ENCODE measurements at regions not wholly inside any gene's neighbourhood (a gene's known extent, or its start where the extent isn't known, plus 50 kb on each side); places are given as distances from the start of the nearest gene placed in this dataset.
A peak's percentile ranks its signal among the peaks of the same experiment; 100 is the strongest.

DNA sequence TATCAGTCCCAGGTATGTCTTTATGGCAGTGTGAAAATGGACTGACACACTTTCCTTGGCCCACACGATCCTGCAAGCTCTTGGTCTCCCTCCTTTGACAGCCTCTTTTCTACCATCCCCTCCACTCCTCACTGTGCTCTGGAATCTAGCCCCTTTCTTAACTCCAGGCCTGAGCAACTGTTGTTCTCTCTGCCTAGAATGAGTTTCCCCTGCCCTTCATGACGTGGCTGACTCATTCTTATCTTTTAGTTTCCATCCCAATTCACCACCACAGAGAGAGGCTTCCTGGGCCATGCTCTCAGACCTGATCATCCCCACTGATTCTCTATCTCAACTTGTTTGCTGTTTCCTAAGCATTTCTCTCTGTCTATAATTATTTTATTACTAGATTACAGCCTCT lies 157.4 kb upstream of the HMGA2 start (continued):
- 0 out of 2 replicates have a peak, but pooled peaks have one; percentile 60 for TF ChIP-seq ZNF175 (CRISPR knock-in tag; IDR thresholded peaks at IDR 0.05; ENCODE audit: low read depth)
- TF ChIP-seq, protein P1, sequence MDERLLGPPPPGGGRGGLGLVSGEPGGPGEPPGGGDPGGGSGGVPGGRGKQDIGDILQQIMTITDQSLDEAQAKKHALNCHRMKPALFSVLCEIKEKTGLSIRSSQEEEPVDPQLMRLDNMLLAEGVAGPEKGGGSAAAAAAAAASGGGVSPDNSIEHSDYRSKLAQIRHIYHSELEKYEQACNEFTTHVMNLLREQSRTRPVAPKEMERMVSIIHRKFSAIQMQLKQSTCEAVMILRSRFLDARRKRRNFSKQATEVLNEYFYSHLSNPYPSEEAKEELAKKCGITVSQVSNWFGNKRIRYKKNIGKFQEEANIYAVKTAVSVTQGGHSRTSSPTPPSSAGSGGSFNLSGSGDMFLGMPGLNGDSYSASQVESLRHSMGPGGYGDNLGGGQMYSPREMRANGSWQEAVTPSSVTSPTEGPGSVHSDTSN (CRISPR knock-in tag; IDR thresholded peaks at IDR 0.05; ENCODE audit: low read depth) = no peak
- TF ChIP-seq, protein P1 (tag; conservative IDR thresholded peaks at IDR 0.05; ENCODE audit: low read depth) = no peak
- no peak for TF ChIP-seq ZNF695 (CRISPR knock-in tag; IDR thresholded peaks at IDR 0.05)
- TF ChIP-seq, protein P2, sequence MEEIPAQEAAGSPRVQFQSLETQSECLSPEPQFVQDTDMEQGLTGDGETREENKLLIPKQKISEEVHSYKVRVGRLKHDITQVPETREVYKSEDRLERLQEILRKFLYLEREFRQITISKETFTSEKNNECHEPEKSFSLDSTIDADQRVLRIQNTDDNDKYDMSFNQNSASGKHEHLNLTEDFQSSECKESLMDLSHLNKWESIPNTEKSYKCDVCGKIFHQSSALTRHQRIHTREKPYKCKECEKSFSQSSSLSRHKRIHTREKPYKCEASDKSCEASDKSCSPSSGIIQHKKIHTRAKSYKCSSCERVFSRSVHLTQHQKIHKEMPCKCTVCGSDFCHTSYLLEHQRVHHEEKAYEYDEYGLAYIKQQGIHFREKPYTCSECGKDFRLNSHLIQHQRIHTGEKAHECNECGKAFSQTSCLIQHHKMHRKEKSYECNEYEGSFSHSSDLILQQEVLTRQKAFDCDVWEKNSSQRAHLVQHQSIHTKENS (CRISPR knock-in tag; IDR thresholded peaks at IDR 0.05) = no peak
- TF ChIP-seq EGR1 (conservative IDR thresholded peaks at IDR 0.05) = no peak
- no peak for TF ChIP-seq ESRRB (CRISPR knock-in tag; IDR thresholded peaks at IDR 0.05; ENCODE audit: borderline replicate concordance)
- TF ChIP-seq, protein P3, sequence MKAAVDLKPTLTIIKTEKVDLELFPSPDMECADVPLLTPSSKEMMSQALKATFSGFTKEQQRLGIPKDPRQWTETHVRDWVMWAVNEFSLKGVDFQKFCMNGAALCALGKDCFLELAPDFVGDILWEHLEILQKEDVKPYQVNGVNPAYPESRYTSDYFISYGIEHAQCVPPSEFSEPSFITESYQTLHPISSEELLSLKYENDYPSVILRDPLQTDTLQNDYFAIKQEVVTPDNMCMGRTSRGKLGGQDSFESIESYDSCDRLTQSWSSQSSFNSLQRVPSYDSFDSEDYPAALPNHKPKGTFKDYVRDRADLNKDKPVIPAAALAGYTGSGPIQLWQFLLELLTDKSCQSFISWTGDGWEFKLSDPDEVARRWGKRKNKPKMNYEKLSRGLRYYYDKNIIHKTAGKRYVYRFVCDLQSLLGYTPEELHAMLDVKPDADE (conservative IDR thresholded peaks at IDR 0.05; ENCODE audit: control insufficient read depth, low read depth, low read length) = no peak
- no peak for TF ChIP-seq ZNF263 (CRISPR knock-in tag; IDR thresholded peaks at IDR 0.05; ENCODE audit: borderline replicate concordance)
- no peak for TF ChIP-seq PHB2 (IDR thresholded peaks at IDR 0.05; ENCODE audit: low read depth)
- TF ChIP-seq SMARCA4 (IDR thresholded peaks at IDR 0.05) = peak; percentile 87
- no peak for TF ChIP-seq BRD4 (IDR thresholded peaks at IDR 0.05)
- no peak for TF ChIP-seq ZNF766 (CRISPR knock-in tag; conservative IDR thresholded peaks at IDR 0.05)
- TF ChIP-seq MTA1 (IDR thresholded peaks at IDR 0.05; ENCODE audit: borderline replicate concordance) = no peak
- TF ChIP-seq NCOA1 (IDR thresholded peaks at IDR 0.05; ENCODE audit: low read depth) = no peak
- TF ChIP-seq NFE2 (IDR thresholded peaks at IDR 0.05; ENCODE audit: low read depth) = peak; percentile 40; the same call in 1 of the 2 replicates
- TF ChIP-seq GTF2A2 (tag; IDR thresholded peaks at IDR 0.05) = no peak
- TF ChIP-seq KDM4B (IDR thresholded peaks at IDR 0.05; ENCODE audit: borderline replicate concordance in 2 of 2, low read depth in 1 of 2) = no peak
- TF ChIP-seq PPARD (CRISPR knock-in tag; IDR thresholded peaks at IDR 0.05) = no peak
- TF ChIP-seq, protein P4, sequence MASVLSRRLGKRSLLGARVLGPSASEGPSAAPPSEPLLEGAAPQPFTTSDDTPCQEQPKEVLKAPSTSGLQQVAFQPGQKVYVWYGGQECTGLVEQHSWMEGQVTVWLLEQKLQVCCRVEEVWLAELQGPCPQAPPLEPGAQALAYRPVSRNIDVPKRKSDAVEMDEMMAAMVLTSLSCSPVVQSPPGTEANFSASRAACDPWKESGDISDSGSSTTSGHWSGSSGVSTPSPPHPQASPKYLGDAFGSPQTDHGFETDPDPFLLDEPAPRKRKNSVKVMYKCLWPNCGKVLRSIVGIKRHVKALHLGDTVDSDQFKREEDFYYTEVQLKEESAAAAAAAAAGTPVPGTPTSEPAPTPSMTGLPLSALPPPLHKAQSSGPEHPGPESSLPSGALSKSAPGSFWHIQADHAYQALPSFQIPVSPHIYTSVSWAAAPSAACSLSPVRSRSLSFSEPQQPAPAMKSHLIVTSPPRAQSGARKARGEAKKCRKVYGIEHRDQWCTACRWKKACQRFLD (CRISPR knock-in tag; IDR thresholded peaks at IDR 0.05) = 0 out of 2 replicates have a peak, but pooled peaks have one; percentile 57
- no peak for TF ChIP-seq XRCC3 (IDR thresholded peaks at IDR 0.05)
- TF ChIP-seq, protein P5, sequence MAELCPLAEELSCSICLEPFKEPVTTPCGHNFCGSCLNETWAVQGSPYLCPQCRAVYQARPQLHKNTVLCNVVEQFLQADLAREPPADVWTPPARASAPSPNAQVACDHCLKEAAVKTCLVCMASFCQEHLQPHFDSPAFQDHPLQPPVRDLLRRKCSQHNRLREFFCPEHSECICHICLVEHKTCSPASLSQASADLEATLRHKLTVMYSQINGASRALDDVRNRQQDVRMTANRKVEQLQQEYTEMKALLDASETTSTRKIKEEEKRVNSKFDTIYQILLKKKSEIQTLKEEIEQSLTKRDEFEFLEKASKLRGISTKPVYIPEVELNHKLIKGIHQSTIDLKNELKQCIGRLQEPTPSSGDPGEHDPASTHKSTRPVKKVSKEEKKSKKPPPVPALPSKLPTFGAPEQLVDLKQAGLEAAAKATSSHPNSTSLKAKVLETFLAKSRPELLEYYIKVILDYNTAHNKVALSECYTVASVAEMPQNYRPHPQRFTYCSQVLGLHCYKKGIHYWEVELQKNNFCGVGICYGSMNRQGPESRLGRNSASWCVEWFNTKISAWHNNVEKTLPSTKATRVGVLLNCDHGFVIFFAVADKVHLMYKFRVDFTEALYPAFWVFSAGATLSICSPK (IDR thresholded peaks at IDR 0.05; ENCODE audit: borderline replicate concordance) = no peak
- no peak for TF ChIP-seq TEAD1 (CRISPR knock-in tag; IDR thresholded peaks at IDR 0.05)
